Thyroid gland (tissue), 4 donors: ENCODE measurements at regions not wholly inside any gene's neighbourhood (a gene's known extent, or its start where the extent isn't known, plus 50 kb on each side); places are given as distances from the start of the nearest gene placed in this dataset.

ENCODE experiments used
- POLR2A ChIP-seq, 2 donors: fragments of 450-650 bp; IDR thresholded peaks; one replicate each; pipeline ENCODE4 v1.6.1; 2017; ENCODE audit warnings: antibody characterized with exemption in 2 of 2, mild to moderate bottlenecking in 2 of 2, moderate library complexity in 1 of 2
- TF ChIP-seq, protein P1 (sequence below), 6 experiments: fragments of 200-600 bp in 3 of 6; fragments of 450-650 bp in 3 of 6; sonication (generic) in 3 of 6; IDR thresholded peaks; one replicate each; pipeline ENCODE4 v1.5.1; 2016 to 2019; ENCODE audit warnings: antibody characterized with exemption in 6 of 6, mild to moderate bottlenecking in 2 of 6, inconsistent platforms in 1 of 6, moderate library complexity in 1 of 6

DNA sequence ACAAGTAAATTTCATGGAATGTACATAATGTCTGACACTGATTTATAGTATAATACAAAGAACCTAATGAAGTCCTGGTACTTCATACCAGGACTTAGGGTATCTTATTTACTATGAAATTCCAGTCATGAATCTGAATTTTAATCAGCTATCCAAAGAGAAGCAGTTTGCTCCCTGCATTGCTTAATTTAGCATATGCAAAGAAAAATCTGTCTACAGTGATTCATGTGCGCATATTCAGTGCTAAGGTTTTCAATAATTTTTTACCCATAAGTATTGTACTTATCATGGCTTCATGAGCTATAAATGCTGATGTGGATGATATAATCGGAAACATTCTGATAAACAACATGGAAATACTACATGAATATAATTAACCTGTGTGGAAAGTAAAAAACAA is 185.6 kb upstream of the ARHGAP42 start:
- no peak for TF ChIP-seq POLR2A (IDR thresholded peaks at IDR 0.05)
- TF ChIP-seq, protein P1, sequence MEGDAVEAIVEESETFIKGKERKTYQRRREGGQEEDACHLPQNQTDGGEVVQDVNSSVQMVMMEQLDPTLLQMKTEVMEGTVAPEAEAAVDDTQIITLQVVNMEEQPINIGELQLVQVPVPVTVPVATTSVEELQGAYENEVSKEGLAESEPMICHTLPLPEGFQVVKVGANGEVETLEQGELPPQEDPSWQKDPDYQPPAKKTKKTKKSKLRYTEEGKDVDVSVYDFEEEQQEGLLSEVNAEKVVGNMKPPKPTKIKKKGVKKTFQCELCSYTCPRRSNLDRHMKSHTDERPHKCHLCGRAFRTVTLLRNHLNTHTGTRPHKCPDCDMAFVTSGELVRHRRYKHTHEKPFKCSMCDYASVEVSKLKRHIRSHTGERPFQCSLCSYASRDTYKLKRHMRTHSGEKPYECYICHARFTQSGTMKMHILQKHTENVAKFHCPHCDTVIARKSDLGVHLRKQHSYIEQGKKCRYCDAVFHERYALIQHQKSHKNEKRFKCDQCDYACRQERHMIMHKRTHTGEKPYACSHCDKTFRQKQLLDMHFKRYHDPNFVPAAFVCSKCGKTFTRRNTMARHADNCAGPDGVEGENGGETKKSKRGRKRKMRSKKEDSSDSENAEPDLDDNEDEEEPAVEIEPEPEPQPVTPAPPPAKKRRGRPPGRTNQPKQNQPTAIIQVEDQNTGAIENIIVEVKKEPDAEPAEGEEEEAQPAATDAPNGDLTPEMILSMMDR (IDR thresholded peaks at IDR 0.05) = no peak
